Astrocyte of the hippocampus (primary cell): ENCODE measurements at regions not wholly inside any gene's neighbourhood (a gene's known extent, or its start where the extent isn't known, plus 50 kb on each side); places are given as distances from the start of the nearest gene placed in this dataset.
"Not testable (repeated sequence)": the region's sequence is repeated elsewhere in the genome, so short reads cannot be mapped to it uniquely, and the experiment has no call there.

Experiments
- DNase-seq: peaks from one replicate; pipeline ENCODE4 v3.0.0; 2011; ENCODE audit warnings: low read depth, low spot score

DNA sequence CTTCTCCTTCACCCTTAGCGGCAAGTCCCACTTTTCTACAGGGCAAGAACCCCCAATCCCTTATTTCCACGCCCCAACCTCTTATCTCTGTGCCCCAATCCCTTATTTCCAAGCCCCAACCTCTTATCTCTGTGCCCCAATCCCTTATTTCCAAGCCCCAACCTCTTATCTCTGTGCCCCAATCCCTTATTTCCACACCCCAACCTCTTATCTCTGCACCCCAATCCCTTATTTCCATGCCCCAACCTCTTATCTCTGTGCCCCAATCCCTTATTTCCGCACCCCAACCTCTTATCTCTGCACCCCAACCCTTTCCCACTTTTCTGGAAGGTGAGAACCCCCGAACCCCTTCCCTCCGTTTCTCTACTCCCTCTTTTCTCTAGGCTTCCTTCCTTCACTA is 116.1 kb upstream of the GJE1 start:
- not testable (repeated sequence) for DNase-seq

DNA sequence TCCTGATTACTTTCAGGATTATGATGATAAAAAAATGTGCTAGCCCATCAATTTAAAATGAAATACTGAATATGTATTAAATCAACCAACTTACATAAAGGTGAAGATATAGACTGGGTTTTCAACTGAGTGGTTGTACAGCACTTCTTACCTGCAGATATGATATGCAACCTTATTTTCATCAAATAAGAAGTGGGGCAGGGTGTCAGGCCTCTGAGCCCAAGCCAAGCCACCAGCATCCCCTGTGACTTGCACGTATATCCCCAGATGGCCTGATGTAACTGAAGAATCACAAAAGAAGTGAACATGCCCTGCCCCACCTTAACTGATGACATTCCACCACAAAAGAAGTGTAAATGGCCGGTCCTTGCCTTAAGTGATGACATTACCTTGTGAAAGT is 117.3 kb upstream of the GJE1 start:
- DNase-seq: not testable (repeated sequence)

- no peak for DNase-seq
These were observed 117.7 kb upstream of the GJE1 start for GRCh38 chr6:142015011-142015410.

DNA sequence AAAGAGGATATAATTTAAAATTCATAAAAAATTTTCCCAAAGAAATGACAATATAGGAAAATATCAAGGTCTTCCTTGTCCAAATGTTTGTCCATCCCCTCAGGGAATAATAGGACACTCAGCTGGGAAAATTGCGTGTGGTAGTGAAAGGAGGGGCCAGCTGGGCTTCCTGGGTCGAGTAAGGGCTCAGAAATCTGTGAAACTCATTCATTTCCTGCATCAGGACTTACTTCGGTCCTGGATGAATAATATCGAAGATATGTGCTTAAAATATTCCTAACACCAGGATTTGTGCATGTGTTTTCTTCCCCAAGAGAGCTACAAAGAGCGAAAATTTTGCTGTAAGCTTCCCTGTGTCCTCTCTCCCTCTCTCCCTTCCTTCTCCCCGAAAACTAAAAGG is 118.2 kb upstream of the GJE1 start:
- DNase-seq: peak; percentile 84

DNA sequence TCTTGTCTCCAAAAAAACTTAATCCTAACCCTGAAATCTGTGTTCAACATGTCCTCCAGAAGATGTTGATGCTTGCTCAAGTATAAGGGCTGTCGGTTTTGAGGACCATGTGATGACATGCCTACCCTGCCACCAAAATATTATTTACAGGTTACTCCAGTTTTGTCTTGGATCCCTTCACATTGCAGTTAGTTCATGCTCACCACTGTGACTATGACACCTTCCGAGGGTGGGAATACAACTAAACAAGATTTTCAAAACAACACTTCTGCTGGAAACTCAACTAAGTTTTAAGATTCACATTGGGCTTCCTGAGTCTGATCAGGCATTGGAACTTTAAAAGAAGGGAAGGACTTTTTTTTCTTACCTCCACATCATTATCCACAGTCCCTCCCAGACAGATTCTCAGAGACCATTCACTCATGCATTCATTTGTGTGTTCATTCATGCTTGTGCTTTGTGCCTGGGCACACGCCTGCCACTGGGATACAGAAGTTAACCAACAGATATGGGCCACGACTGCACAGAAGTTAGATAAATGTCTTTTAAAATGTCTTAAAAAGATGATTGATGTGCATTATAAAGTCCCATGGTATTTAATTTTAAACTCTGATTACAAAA is 118.7 kb upstream of the GJE1 start:
- peak; percentile 55 for DNase-seq

DNA sequence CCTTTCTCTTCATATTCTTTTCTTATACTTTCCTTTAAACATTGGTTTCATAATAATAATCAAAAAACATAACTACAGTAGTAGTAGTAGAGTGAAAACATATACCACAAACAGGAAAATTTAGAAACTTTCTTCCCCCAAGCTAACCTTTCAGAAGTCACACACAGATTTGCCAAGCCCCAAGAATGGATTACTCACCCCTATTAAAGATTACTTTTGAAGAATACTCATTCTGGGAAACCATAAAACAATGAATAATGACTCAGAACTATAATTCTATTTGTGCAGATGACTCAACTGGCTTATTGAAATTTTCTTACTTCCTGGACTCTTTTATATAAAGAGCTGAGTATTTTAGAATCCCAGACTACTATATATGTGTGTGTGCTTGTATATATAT is 119.4 kb upstream of the GJE1 start:
- DNase-seq: peak; percentile 76

DNA sequence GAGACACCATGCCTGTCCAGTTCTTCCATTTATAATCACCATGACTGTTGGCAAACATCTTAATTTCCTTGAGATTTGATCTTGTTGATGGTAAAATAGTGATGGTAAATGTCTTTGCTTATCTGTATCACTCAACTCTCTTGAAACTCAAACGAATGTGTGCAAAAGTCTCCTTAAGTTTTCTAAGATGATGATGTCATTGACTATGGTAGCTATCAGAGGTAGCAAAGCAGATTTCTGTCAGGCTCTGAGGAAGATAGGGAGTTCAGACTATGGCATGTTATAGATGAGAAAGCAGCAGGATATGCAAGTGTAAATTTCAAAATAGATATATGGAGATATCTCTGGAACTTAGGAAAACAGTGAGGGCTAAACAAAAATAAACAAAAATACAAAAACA is 121.0 kb upstream of the GJE1 start:
- DNase-seq: no peak

GRCh38 chr6:142011156-142011555 is 121.6 kb upstream of the GJE1 start:
- DNase-seq: no peak

- DNase-seq: peak; percentile 87
These were observed 123.1 kb upstream of the GJE1 start for GRCh38 chr6:142009647-142010046.

- no peak for DNase-seq
These were observed 123.9 kb upstream of the GJE1 start for GRCh38 chr6:142008781-142009180.

DNA sequence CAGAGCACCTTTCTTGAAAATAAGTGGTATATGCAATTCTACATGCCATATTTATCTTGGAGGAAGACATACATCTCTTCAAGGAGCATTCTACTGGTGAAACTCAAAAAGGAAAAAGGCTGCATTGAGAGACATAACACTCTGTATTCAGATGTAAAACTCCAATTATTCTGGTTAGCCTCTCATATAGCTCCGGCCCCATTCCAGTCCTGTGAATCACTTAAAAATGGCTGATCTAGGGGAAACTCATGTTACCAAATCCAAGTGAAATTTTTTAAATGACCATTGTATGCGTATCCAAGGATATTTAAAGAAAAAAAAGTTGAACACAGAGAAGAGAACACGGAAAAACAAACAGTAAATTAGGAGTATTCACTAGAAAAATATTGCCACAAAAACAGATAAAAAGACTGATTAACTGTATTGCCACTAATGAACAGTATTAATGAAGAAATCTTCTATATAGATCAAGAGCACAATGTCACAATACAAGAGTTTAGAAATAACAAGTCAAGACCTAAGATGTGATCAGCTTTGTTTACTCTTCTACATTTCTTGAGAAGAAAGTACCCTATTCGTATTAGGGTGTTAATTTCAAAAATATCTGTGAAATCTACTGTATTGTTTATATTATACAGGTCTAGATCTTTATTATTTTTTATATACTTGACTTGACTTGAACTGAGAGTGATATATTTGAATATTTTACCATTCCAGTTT is 124.5 kb upstream of the GJE1 start:
- DNase-seq: no peak

DNA sequence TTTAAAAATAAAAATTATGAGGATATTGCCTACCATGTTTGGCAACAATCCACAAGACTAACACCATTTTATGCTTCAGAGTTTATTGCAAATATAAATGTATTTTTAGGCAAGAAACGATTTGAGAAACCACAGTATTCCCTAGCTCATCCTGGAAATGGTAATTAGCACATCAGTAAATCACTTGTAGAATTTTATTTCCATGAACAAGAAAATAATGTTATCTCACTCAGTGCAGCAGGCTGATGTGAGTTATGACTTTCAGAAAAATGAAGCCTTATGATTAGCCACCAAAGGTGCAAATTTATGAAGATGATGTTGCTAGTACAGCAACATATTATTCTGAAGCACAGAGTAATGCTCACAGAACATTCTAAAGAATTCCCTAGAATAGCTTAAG is 127.7 kb upstream of the GJE1 start:
- DNase-seq: no peak

DNA sequence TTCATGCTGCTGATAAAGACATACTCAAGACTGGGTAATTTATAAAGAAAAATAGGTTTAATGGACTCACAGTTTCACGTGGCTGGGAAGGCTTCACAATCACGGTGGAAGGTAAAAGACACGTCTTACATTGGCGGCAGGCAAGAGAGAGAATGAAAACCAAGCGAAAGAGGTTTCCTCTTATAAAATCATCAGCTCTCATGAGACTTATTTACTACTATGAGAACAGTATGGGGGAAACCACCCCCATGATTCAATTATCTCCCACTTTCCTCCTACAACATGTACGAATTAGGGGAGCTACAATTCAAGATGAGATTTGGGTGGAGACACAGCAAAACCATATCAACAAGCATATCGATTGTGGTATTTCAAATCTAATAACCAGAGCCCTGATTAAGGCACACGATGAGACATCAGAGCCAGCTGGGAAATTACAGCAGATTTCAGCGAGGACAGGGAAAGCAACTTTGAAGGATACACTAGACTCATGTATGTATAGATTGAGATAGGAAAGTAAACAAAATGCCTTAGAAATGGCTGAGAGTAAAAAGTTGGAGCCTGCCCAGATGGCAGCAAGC is 129.8 kb upstream of the GJE1 start:
- DNase-seq: no peak

- no peak for DNase-seq
These were observed 135.9 kb upstream of the GJE1 start for GRCh38 chr6:141996823-141997222.

DNA sequence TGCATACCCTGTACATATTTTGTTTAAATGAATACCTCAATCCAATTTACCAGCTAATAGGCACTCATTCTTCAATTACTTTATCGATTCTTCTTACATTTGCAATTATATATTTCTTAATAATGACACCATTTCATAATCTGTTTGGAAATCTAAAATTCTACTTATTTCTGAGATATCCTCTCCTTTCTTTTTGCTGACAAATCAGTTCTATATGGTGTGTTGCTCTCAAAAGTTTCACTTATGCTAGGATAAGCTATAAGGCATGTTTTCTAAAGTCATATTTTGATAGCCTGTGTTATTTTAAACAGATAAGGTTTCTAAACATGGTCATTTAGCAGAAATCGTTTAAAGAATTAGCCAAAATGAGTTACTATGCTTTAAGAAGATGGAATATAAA is 140.6 kb upstream of the GJE1 start:
- no peak for DNase-seq

DNA sequence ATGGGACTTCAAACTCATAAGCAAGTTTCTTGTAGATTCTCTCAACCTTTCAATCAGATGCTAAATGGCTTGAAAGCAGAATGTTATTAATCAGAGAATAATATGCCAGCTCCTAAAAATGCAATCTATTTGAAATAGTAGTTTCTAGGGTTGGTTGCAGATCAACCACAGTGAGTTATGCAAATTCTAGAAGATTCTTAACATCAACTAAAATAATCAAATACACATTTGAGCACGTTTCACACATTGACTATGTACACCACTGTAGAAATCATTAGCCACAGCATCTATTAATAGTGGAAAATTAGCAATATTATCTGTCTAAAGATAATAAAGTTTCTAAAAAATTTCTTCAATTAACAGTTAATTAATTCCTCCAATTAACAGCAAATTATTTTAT is 141.9 kb upstream of the GJE1 start:
- no peak for DNase-seq

DNA sequence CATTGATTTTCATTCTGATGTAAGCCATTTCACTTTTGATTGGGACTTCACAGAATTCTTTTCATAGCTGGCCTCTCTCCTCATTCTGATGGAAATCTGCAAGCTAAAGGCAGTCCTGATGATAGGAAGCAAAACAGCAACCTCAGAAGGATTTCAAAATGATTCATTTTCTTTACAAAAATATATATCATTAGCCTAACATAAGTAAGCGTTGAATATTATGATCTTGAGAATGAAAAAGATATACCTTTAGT is 143.1 kb upstream of the GJE1 start:
- no peak for DNase-seq

DNA sequence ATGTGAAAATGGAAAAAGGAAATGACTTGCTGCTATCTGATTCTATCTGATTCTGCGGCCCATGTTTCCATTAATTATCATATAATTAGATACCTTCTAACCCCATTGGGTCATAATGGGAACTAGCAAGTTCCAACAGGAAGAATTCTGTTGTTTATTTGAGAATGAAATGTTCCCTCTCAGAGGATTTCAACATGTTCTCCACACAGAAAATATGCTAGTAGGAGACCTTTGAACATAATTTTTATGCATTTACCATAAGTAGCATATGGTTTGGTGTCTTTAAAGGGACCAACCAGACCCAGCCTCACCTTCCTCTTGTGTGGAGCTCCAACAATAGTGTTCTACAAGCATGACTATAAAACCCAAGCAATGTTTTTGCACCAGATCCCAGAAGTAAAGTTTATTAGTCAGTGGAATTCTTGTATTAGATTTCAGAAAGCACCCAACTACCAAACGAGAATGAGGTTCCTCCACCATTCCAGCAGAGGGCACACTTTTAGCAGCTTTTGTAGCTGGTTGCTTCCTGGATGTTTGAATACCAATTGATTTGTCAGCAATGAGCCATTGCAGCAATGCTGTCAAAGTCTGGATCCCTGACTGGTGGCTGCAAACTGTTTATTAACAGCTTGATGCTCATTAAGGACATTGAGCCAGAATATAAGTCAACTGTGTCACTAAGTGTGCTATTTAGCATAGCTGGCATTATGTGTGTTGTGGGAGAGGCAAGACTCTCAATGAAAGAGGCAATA is 143.6 kb upstream of the GJE1 start:
- DNase-seq: peak; percentile 79

- no peak for DNase-seq
These were observed 144.4 kb upstream of the GJE1 start for GRCh38 chr6:141988327-141988726.

- DNase-seq: no peak
These were observed 146.3 kb upstream of the GJE1 start for GRCh38 chr6:141986457-141986856.

GRCh38 chr6:141981190-141981589 is 151.5 kb upstream of the GJE1 start:
- DNase-seq: no peak

GRCh38 chr6:141977782-141978181 is 154.9 kb upstream of the GJE1 start:
- no peak for DNase-seq

DNA sequence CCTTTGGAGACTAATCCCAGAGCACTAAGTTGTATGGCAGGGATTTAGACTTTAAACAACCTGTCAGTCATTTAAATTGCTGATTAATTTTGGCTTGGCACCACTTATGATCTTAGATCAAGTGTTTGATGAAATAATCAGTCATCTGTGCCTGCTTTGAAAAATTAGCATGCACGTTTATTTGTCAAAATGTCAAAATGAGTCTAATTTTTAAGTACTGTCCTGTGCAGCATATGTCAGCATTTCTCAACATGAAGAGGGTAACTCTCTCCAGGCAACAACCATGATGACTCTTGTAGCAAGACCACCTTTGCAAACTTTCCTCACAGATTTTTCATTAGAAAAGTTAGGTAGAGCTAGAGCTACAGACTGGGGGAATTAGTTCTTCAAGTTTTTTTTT is 155.7 kb upstream of the GJE1 start:
- DNase-seq: no peak
